ENCODE measurements at regions not wholly inside any gene's neighbourhood (a gene's known extent, or its start where the extent isn't known, plus 50 kb on each side); places are given as distances from the start of the nearest gene placed in this dataset.

- TF ChIP-seq TOX (CRISPR knock-in tag; IDR thresholded peaks at IDR 0.05; ENCODE audit: borderline replicate concordance): no peak
- TF ChIP-seq ZC3H10 (CRISPR knock-in tag; IDR thresholded peaks at IDR 0.05): no peak
- TF ChIP-seq BACH2 (CRISPR knock-in tag; IDR thresholded peaks at IDR 0.05; ENCODE audit: borderline replicate concordance): no peak
- TF ChIP-seq ZNF8 (CRISPR knock-in tag; IDR thresholded peaks at IDR 0.05): no peak
Measured at GRCh38 chr14:95458906-95459305, 57.5 kb downstream of the SYNE3 start.
